NCI-H526 treated with DMSO at 0.1 percent for 48 hours (cell line): ENCODE measurements at regions not wholly inside any gene's neighbourhood (a gene's known extent, or its start where the extent isn't known, plus 50 kb on each side); places are given as distances from the start of the nearest gene placed in this dataset.

Source experiments
- DNase-seq: peaks from one replicate; lab custom pipeline; 2025; lab: John Stamatoyannopoulos, UW

DNA sequence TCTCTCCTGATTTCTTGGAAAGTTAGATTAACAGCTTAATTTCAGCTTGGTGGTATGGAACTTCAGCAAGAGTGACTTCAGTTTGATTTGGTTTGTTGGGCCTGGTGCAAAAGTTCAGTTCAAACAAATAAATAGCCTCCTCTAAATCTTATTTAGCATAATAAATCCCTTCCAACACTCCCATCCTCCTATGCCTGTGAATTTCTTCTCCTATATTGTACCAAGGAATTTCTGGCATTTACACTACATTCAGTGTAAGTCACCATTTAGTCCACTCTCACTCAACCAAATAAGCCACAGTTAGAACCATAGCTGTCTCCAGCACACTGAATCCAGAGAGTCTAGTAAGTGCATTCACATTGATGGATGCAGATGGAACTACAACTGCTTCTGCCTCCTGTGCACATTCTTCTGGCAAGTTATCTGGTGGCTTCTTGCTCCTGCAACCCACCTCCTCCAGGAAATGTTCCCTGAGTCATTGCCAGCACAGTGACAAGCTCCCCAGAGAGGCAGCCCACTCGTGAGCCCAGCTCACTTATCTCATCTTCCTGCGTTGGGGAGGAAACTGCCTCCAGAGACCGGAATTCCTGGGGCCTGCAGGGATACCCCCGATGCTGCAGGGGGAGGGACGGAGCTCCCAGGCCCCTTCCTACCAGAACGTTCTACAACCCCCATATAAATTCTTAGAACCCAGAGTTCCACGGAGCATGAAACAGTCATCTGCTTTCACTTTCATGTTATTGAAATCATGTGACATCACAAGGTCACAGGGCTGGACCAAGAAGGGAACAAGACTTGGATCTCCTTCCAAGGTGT lies 318.3 kb downstream of the PHKB start:
- no peak for DNase-seq

DNA sequence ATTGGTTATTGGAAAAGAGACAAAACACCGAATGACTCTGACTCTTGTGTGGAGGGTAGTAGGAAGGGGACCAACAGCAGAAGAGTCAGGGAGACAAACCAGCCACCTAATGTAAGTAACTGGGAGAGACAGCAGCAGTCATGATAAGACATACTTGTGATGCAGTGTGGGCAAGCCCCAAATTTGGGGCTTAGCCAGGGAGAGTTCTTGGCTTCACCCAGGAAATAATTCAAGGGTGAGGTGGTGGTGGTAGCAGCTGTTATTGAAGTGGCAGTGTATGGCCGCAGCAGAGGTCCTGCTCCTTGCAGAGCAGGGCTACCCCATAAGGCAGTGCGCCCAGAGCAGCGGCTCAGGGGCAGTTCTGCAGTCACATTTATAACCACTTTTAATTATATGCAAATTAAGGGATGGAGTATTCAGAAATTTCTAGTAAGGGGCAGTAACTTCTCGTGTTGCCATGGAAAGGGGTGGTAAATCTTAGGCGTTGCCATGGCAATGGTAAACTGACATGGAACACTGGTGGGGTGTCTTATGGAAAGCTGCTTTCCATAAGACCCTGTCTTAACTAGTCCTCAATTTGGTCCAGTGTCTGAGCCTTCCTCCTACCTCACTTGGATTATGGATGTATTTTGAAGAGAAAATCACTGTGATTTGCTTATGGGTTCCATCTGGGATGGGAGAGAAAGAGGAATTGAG lies 317.1 kb downstream of the PHKB start:
- no peak for DNase-seq

DNA sequence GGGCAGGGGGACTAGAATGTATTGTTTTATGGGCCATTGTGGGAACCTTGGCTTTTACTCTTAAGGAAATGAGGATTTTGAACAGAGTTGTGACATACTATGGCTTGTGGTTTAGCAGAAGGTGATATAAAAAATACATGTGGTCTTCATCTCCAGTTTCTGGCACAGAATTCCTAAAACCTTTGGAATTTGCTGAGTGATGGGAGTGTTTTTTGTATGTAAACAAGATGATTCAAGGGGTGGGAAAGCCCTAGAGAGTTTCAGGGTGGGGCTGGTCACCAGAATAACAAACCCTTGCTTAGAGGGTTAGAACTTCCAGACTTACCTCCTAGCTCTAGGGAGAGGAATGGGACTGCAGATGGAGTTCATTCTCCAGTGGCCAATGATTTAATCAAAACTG lies 316.1 kb downstream of the PHKB start:
- no peak for DNase-seq

DNA sequence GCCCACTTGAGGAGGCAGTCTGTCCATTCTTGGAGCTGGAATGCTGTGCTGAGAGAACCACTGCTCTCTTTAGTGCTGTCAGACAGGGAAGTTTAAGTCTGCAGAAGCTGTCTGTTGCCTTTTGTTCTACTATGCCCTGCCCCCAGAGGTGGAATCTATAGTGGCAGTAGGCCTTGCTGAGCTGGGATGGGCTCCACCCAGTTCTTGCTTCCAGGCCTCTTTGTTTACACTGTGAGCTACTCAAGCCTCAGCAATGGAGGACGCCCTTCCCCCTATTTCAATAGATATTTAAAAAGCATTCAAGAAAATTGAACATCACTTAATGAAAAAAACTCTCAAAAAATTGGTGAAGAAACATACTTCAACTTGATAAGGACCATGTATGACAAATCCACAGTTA lies 313.5 kb downstream of the PHKB start:
- DNase-seq: no peak

DNA sequence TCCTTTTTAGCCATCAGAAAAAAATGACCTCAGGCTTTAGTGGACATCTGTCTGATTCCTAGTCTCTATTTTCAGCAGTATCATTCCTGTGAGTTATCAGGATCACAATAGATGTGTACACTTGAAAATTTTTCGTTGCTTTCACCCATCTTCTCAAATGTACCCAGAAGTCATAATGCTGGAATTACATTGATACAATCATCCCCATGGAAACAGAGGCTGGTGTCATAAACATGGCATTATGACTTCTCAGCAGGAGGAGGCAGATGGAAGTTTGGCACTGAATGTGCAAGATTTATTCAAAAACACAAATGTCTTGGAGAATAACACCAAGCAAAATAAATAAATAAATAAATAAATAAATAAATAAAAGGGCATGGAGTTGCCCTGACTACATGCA lies 292.5 kb downstream of the PHKB start:
- DNase-seq: no peak
